ENCODE measurements at regions not wholly inside any gene's neighbourhood (a gene's known extent, or its start where the extent isn't known, plus 50 kb on each side); places are given as distances from the start of the nearest gene placed in this dataset.

DNA sequence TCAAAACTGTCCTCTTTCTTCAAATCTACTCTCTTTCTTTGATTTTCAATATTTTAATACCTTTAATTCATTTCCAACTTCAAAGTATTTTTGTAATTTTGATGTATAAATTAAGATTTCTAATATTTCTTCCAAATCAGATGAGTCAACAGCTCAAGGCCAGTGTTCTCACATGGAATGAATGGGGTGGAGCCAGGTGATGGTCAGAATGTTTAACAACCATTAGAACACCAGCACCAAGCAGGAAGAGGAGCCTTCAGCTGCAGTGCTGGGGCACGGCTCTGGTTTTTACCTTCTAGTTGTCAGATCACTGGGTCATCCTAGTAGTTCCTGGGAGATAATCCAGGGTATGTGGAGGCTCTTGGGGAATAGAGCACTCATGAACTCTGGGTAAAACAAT, 494.5 kb upstream of the PDZRN3 start:
- no peak overlapping the region for H3K4me3 ChIP-seq (ENCODE audit: low read depth, low read length, poor library complexity, severe bottlenecking)
- no peaks in the 10 kb centered on the region for H3K27me3 ChIP-seq (replicated peaks; ENCODE audit: insufficient read depth, low read depth, low read length, poor library complexity)
- no peaks in the 10 kb centered on the region for H3K9me3 ChIP-seq (ENCODE audit: low read depth, low read length, poor library complexity, severe bottlenecking)
- no TSS peak for BruUV-seq (replicated peaks)
- H3K36me3 ChIP-seq (ENCODE audit: insufficient read depth, low read length, poor library complexity, severe bottlenecking), result no peaks in the 10 kb centered on the region
- TF ChIP-seq EZH2 (IDR thresholded peaks at IDR 0.05; ENCODE audit: borderline replicate concordance, low read depth, low read length, poor library complexity, severe bottlenecking), result no peak
- TF ChIP-seq, protein P1, sequence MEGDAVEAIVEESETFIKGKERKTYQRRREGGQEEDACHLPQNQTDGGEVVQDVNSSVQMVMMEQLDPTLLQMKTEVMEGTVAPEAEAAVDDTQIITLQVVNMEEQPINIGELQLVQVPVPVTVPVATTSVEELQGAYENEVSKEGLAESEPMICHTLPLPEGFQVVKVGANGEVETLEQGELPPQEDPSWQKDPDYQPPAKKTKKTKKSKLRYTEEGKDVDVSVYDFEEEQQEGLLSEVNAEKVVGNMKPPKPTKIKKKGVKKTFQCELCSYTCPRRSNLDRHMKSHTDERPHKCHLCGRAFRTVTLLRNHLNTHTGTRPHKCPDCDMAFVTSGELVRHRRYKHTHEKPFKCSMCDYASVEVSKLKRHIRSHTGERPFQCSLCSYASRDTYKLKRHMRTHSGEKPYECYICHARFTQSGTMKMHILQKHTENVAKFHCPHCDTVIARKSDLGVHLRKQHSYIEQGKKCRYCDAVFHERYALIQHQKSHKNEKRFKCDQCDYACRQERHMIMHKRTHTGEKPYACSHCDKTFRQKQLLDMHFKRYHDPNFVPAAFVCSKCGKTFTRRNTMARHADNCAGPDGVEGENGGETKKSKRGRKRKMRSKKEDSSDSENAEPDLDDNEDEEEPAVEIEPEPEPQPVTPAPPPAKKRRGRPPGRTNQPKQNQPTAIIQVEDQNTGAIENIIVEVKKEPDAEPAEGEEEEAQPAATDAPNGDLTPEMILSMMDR (conservative IDR thresholded peaks at IDR 0.05; ENCODE audit: low read depth, low read length), result no peak
- no peak overlapping the region for H3K27ac ChIP-seq (ENCODE audit: low read depth, low read length, poor library complexity, severe bottlenecking)
- DNase-seq (ENCODE audit: low spot score), result no peak
- intact Hi-C loops (cut with micrococcal nuclease; ENCODE audit: unreplicated experiment), result no loop called here
- CTCF ChIA-PET, result no interaction called here
- H3K4me1 ChIP-seq (ENCODE audit: insufficient read depth, low read length, poor library complexity, severe bottlenecking), result no peaks in the 10 kb centered on the region
- POLR2A ChIA-PET (ENCODE audit: low non-redundant PET), result no interaction called here

- BruUV-seq (replicated peaks), result no TSS peak
- ChIA-PET CTCF (no interaction called here), POLR2A (ENCODE audit: low non-redundant PET) (no interaction called here)
Observed at GRCh38 chr3:74115906-74116305, 491.2 kb upstream of the PDZRN3 start.

GRCh38 chr3:74107451-74107850, 482.7 kb upstream of the PDZRN3 start:
- H3K9me3 ChIP-seq (ENCODE audit: low read depth, low read length, poor library complexity, severe bottlenecking), result no peaks in the 10 kb centered on the region
- BruUV-seq (replicated peaks), result no TSS peak
- intact Hi-C loops (cut with micrococcal nuclease; ENCODE audit: unreplicated experiment), result no loop called here
- no peaks in the 10 kb centered on the region for H3K27me3 ChIP-seq (replicated peaks; ENCODE audit: insufficient read depth, low read depth, low read length, poor library complexity)
- H3K27ac ChIP-seq (ENCODE audit: low read depth, low read length, poor library complexity, severe bottlenecking), result no peak overlapping the region
- CTCF ChIA-PET, result no interaction called here
- no peaks in the 10 kb centered on the region for H3K36me3 ChIP-seq (ENCODE audit: insufficient read depth, low read length, poor library complexity, severe bottlenecking)
- POLR2A ChIA-PET (ENCODE audit: low non-redundant PET), result no interaction called here
- no peak for DNase-seq (ENCODE audit: low spot score)
- H3K4me1 ChIP-seq (ENCODE audit: insufficient read depth, low read length, poor library complexity, severe bottlenecking), result no peaks in the 10 kb centered on the region
- TF ChIP-seq, protein P1 (conservative IDR thresholded peaks at IDR 0.05; ENCODE audit: low read depth, low read length), result no peak
- TF ChIP-seq EZH2 (IDR thresholded peaks at IDR 0.05; ENCODE audit: borderline replicate concordance, low read depth, low read length, poor library complexity, severe bottlenecking), result no peak
- no peak overlapping the region for H3K4me3 ChIP-seq (ENCODE audit: low read depth, low read length, poor library complexity, severe bottlenecking)

More at GRCh38 chr3:74115906-74116305, 491.2 kb upstream of the PDZRN3 start:
- H3K4me3 ChIP-seq (ENCODE audit: low read depth, low read length, poor library complexity, severe bottlenecking), result no peak overlapping the region
- no peaks in the 10 kb centered on the region for H3K27me3 ChIP-seq (replicated peaks; ENCODE audit: insufficient read depth, low read depth, low read length, poor library complexity)
- no peaks in the 10 kb centered on the region for H3K9me3 ChIP-seq (ENCODE audit: low read depth, low read length, poor library complexity, severe bottlenecking)
- no peaks in the 10 kb centered on the region for H3K4me1 ChIP-seq (ENCODE audit: insufficient read depth, low read length, poor library complexity, severe bottlenecking)
- intact Hi-C loops (cut with micrococcal nuclease; ENCODE audit: unreplicated experiment), result no loop called here
- H3K36me3 ChIP-seq (ENCODE audit: insufficient read depth, low read length, poor library complexity, severe bottlenecking), result no peaks in the 10 kb centered on the region
- DNase-seq (ENCODE audit: low spot score), result no peak
- TF ChIP-seq, protein P1 (conservative IDR thresholded peaks at IDR 0.05; ENCODE audit: low read depth, low read length), result no peak
- TF ChIP-seq EZH2 (IDR thresholded peaks at IDR 0.05; ENCODE audit: borderline replicate concordance, low read depth, low read length, poor library complexity, severe bottlenecking), result no peak
- no peak overlapping the region for H3K27ac ChIP-seq (ENCODE audit: low read depth, low read length, poor library complexity, severe bottlenecking)
